ENCODE measurements at regions not wholly inside any gene's neighbourhood (a gene's known extent, or its start where the extent isn't known, plus 50 kb on each side); places are given as distances from the start of the nearest gene placed in this dataset.

DNA sequence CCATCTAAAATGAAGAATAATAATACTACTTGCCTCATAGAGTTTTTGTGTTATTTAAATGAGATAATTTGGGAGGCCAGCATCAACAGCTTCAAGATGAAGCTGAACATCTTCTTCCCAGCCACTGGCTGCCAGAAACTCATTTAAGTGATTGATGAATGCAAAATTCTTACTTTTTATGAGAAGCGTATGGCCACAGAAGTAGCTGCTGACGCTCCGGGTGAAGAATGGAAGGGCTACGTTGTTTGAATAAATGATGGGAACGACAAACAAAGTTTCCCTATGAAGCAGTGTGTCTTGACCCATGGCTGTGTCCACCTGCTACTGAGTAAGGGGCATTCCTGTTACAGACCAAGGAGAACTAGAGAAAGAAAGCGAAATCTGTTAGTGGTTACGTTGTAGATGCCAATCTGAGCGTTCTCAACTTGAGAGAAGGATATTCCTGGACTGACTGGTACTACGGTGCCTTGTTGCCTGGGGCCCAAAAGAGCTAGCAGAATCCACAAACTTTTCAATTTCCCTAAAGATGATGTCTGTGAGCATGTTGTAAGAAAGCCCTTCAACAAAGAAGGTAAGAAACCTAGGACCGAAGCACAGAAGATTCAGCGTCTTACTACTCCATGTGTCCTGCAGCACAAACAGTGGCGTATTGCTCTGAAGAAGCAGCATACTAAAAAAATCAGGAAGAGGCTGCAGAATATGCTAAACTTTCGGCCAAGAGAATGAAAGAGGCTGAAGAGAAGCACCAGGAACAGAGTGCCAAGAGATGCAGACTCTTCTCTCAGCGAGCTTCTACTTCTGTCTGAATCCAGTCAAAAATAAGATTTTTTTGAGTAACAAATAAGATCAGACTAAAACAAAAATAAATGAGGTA is 100.0 kb upstream of the LRIG3 start:
- H3K18ac ChIP-seq (ENCODE audit: insufficient read length, low read depth, low read length) = no peak overlapping the region
- H4K5ac ChIP-seq (ENCODE audit: insufficient read length, low read depth, low read length) = no peak overlapping the region
- WGBS (ENCODE audit: extremely low coverage, insufficient read length, low lambda C conversion rate) = no CpG with 5 or more reads among the region's 14 CpGs
- no peak overlapping the region for H2BK15ac ChIP-seq (ENCODE audit: low read depth, low read length)
- Mint-ChIP-seq H3K27ac (no peak overlapping the region; a peak in 1 of 7 replicates), H3K27me3 (ENCODE audit: low read depth) (no peaks in the 10 kb centered on the region), H3K36me3 (ENCODE audit: insufficient read depth in 1 of 3, low read depth in 3 of 3) (no peaks in the 10 kb centered on the region), H3K4me3 (no peak overlapping the region), H3K4me1 (no peaks in the 10 kb centered on the region), H3K9me3 (no peaks in the 10 kb centered on the region)
- H2BK12ac ChIP-seq (ENCODE audit: insufficient read length, low read depth, low read length) = no peak overlapping the region
- no peak overlapping the region for H4K8ac ChIP-seq (replicated peaks; ENCODE audit: insufficient read length, low read depth, low read length)
- H3T11ph ChIP-seq (ENCODE audit: low read length) = no peak overlapping the region
- no peaks in the 10 kb centered on the region for H3K9me3 ChIP-seq (ENCODE audit: control insufficient read depth, low read depth, low read length)
- no peak overlapping the region for H3K27ac ChIP-seq (ENCODE audit: insufficient read length, low read depth, low read length)
- TF ChIP-seq, protein P1, sequence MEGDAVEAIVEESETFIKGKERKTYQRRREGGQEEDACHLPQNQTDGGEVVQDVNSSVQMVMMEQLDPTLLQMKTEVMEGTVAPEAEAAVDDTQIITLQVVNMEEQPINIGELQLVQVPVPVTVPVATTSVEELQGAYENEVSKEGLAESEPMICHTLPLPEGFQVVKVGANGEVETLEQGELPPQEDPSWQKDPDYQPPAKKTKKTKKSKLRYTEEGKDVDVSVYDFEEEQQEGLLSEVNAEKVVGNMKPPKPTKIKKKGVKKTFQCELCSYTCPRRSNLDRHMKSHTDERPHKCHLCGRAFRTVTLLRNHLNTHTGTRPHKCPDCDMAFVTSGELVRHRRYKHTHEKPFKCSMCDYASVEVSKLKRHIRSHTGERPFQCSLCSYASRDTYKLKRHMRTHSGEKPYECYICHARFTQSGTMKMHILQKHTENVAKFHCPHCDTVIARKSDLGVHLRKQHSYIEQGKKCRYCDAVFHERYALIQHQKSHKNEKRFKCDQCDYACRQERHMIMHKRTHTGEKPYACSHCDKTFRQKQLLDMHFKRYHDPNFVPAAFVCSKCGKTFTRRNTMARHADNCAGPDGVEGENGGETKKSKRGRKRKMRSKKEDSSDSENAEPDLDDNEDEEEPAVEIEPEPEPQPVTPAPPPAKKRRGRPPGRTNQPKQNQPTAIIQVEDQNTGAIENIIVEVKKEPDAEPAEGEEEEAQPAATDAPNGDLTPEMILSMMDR (conservative IDR thresholded peaks at IDR 0.05) = no peak
- H3K23ac ChIP-seq (ENCODE audit: insufficient read length, low read depth, low read length) = no peak overlapping the region
- no peak overlapping the region for H2AFZ ChIP-seq (ENCODE audit: low read length)
- no peak overlapping the region for H3K56ac ChIP-seq (ENCODE audit: insufficient read length, low read depth, low read length)
- H2AK5ac ChIP-seq (ENCODE audit: insufficient read length, low read length) = no peak overlapping the region
- H2BK20ac ChIP-seq (ENCODE audit: low read depth, low read length, poor library complexity, severe bottlenecking) = no peak overlapping the region
- no peak overlapping the region for H3K9ac ChIP-seq (ENCODE audit: extremely low read depth, insufficient read length, low read length)
- H3K14ac ChIP-seq (ENCODE audit: insufficient read depth, low read length) = no peak overlapping the region
- H4K91ac ChIP-seq (ENCODE audit: insufficient read length, low read depth, low read length) = no peak overlapping the region
- no peaks in the 10 kb centered on the region for H3K4me1 ChIP-seq (ENCODE audit: insufficient read depth, low read length)
- H4K20me1 ChIP-seq (ENCODE audit: control insufficient read depth, insufficient read depth, insufficient read length) = no peaks in the 10 kb centered on the region
- H3K27me3 ChIP-seq (ENCODE audit: insufficient read depth, low read length) = no peaks in the 10 kb centered on the region
- no peak overlapping the region for H3K4ac ChIP-seq (ENCODE audit: low read depth, low read length)
- H3K79me1 ChIP-seq (ENCODE audit: insufficient read depth, low read depth, low read length, poor library complexity, severe bottlenecking) = no peaks in the 10 kb centered on the region
- H2BK5ac ChIP-seq (ENCODE audit: insufficient read length, low read length) = no peak overlapping the region
- no peak overlapping the region for H3K4me2 ChIP-seq (ENCODE audit: insufficient read depth, insufficient read length, low read length)
- DNase-seq = no peak
- H2BK120ac ChIP-seq (ENCODE audit: low read depth, low read length, poor library complexity, severe bottlenecking) = no peak overlapping the region
- H3K23me2 ChIP-seq (ENCODE audit: insufficient read length, low read depth, low read length, poor library complexity, severe bottlenecking) = no peaks in the 10 kb centered on the region
- H3K79me2 ChIP-seq (ENCODE audit: insufficient read depth, low read length) = no peaks in the 10 kb centered on the region
